Loucy (cell line): ENCODE measurements at regions not wholly inside any gene's neighbourhood (a gene's known extent, or its start where the extent isn't known, plus 50 kb on each side); places are given as distances from the start of the nearest gene placed in this dataset.

Experiments used
- H2AFZ ChIP-seq: fragments of 200-600 bp; sonication (generic); 2 replicates; pipeline ENCODE4 v1.6.0; 2016; ENCODE audit warnings: antibody characterized with exemption, mild to moderate bottlenecking, low read length, moderate library complexity
- H3F3A ChIP-seq: fragments of 200-600 bp; 2 replicates; pipeline ENCODE4 v1.6.0; 2016; ENCODE audit warnings: antibody characterized with exemption, low read depth, mild to moderate bottlenecking
- H3K27me3 ChIP-seq: fragments of 200-600 bp; sonication (generic); 2 replicates; pipeline ENCODE4 v1.6.1; 2014; ENCODE audit warnings: low read length, mild to moderate bottlenecking; ENCODE audit not compliant: insufficient read depth, poor library complexity, severe bottlenecking
- H3K36me3 ChIP-seq: fragments of 200-600 bp; sonication (generic); 2 replicates; pipeline ENCODE4 v1.6.1; 2016; ENCODE audit warnings: low read length; ENCODE audit not compliant: insufficient read depth
- H3K4me1 ChIP-seq: fragments of 200-600 bp; sonication (generic); 2 replicates; pipeline ENCODE4 v1.5.1; 2014; ENCODE audit warnings: low read length, mild to moderate bottlenecking; ENCODE audit not compliant: insufficient read depth, poor library complexity, severe bottlenecking
- H3K4me2 ChIP-seq: fragments of 200-600 bp; sonication (generic); 2 replicates; pipeline ENCODE4 v1.6.0; 2014; ENCODE audit warnings: antibody characterized with exemption, low read length, low read depth, mild to moderate bottlenecking; ENCODE audit not compliant: poor library complexity, severe bottlenecking
- H3K4me3 ChIP-seq: fragments of 200-600 bp; sonication (generic); 2 replicates; pipeline ENCODE4 v1.5.1; 2014; ENCODE audit warnings: low read length, mild to moderate bottlenecking, mixed read lengths; ENCODE audit not compliant: poor library complexity, severe bottlenecking
- H3K79me2 ChIP-seq: fragments of 200-600 bp; sonication (generic); 2 replicates; pipeline ENCODE4 v1.6.1; 2014; ENCODE audit warnings: low read length; ENCODE audit not compliant: insufficient read depth
- H3K9ac ChIP-seq: fragments of 200-600 bp; sonication (generic); 2 replicates; pipeline ENCODE4 v1.6.0; 2014; ENCODE audit warnings: mild to moderate bottlenecking, low read depth, low read length, moderate library complexity; ENCODE audit not compliant: poor library complexity, severe bottlenecking
- H3K9me2 ChIP-seq: fragments of 200-600 bp; sonication (generic); replicated peaks from 2 replicates; pipeline ENCODE4 v1.6.1; 2016; ENCODE audit warnings: low read depth, low read length, mixed read lengths
- H3K9me3 ChIP-seq: fragments of 200-600 bp; sonication (generic); 2 replicates; pipeline ENCODE4 v1.6.1; 2014; ENCODE audit warnings: mild to moderate bottlenecking, antibody characterized with exemption, low read length, low read depth; ENCODE audit not compliant: insufficient read depth
- H4K20me1 ChIP-seq: fragments of 200-600 bp; sonication (generic); 2 replicates; pipeline ENCODE4 v1.6.0; 2014; ENCODE audit warnings: antibody characterized with exemption, low read length, mild to moderate bottlenecking; ENCODE audit not compliant: insufficient read depth, poor library complexity, severe bottlenecking
- CTCF ChIP-seq: fragments of 200-600 bp; sonication (generic); conservative IDR thresholded peaks from 2 replicates; pipeline ENCODE4 v1.5.1; 2014; ENCODE audit warnings: mild to moderate bottlenecking, antibody characterized with exemption, low read length
- EZH2phosphoT487 ChIP-seq: fragments of 200-600 bp; IDR thresholded peaks from 2 replicates; pipeline ENCODE4 v1.6.1; 2018; ENCODE audit warnings: antibody characterized with exemption, mild to moderate bottlenecking, moderate library complexity, borderline replicate concordance

GRCh38 chr3:71956069-71956340 is 171.1 kb upstream of the PROK2 start:
- Histone ChIP-seq H3K9me3 (no peaks in the 10 kb centered on the region), H3K4me2 (peak overlapping the region; percentile 2), H2AFZ (no peak overlapping the region), H3K79me2 (no peaks in the 10 kb centered on the region), H3K4me1 (peaks cover 39% of the 10 kb centered on the region), H3F3A (0 out of 2 replicates have a peak, but pooled peaks cover 7% of the 10 kb centered on the region), H3K27me3 (no peaks in the 10 kb centered on the region), H3K9me2 (no peaks in the 10 kb centered on the region), H3K9ac (no peak overlapping the region), H3K4me3 (no peak overlapping the region), H4K20me1 (no peaks in the 10 kb centered on the region), H3K36me3 (no peaks in the 10 kb centered on the region)
- no peak for TF ChIP-seq EZH2phosphoT487
- TF ChIP-seq CTCF: no peak

GRCh38 chr3:71955240-71956068 is 170.5 kb upstream of the PROK2 start:
- H2AFZ ChIP-seq: no peak overlapping the region
- no peaks in the 10 kb centered on the region for H3K27me3 ChIP-seq
- H4K20me1 ChIP-seq: no peaks in the 10 kb centered on the region
- TF ChIP-seq CTCF: peak; percentile 71
- TF ChIP-seq EZH2phosphoT487: no peak
- H3K4me1 ChIP-seq: peaks cover 44% of the 10 kb centered on the region
- H3K36me3 ChIP-seq: no peaks in the 10 kb centered on the region
- no peak overlapping the region for H3K9ac ChIP-seq
- no peaks in the 10 kb centered on the region for H3K9me3 ChIP-seq
- H3K79me2 ChIP-seq: no peaks in the 10 kb centered on the region
- 0 out of 2 replicates have a peak, but pooled peaks cover 7% of the 10 kb centered on the region for H3F3A ChIP-seq
- H3K4me3 ChIP-seq: no peak overlapping the region
- H3K9me2 ChIP-seq: no peaks in the 10 kb centered on the region
- H3K4me2 ChIP-seq: peak overlapping the region; percentile 2

- no peaks in the 10 kb centered on the region for H3K79me2 ChIP-seq
- H3K4me1 ChIP-seq: peaks cover 72% of the 10 kb centered on the region
- no peak for TF ChIP-seq EZH2phosphoT487
- no peak for TF ChIP-seq CTCF
- H3K4me3 ChIP-seq: no peak overlapping the region
- H3K9ac ChIP-seq: no peak overlapping the region
- H2AFZ ChIP-seq: peak overlapping the region; percentile 2; the same call in 1 of the 2 replicates
- no peaks in the 10 kb centered on the region for H3K27me3 ChIP-seq
- 0 out of 2 replicates have a peak, but pooled peaks cover 7% of the 10 kb centered on the region for H3F3A ChIP-seq
- no peaks in the 10 kb centered on the region for H3K36me3 ChIP-seq
- no peaks in the 10 kb centered on the region for H4K20me1 ChIP-seq
- H3K4me2 ChIP-seq: peak overlapping the region; percentile 32
- no peaks in the 10 kb centered on the region for H3K9me2 ChIP-seq
- no peaks in the 10 kb centered on the region for H3K9me3 ChIP-seq
These were observed 166.9 kb upstream of the PROK2 start for GRCh38 chr3:71951842-71952241.
